ENCODE measurements at regions not wholly inside any gene's neighbourhood (a gene's known extent, or its start where the extent isn't known, plus 50 kb on each side); places are given as distances from the start of the nearest gene placed in this dataset.

DNA sequence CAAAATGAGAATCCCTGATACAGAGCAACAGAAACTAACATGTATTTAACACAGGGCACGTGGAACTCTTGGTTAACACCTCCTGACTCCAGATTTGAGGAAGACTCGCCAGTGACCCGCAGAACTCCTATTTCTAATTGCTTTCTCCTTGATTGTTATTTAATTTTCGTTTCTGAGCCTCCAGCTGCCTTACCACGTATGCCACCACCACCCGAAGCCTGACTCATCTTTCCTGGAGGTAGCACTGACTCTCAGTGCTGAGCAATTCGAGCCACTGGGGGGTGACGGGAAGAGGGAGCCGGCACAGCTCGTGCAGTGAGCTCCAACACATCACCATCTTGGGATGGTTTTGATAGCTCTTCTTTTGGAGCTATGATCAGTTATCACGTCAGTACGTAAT, 273.9 kb upstream of the MGMT start:
- POLR2A ChIA-PET: no interaction called here
- Histone ChIP-seq H3K9me3 (ENCODE audit: control insufficient read depth in 1 of 2, insufficient read depth in 1 of 2, low read depth in 1 of 2, low read length in 2 of 2) (peaks cover 10 to 22% of the 10 kb centered on the region in 2 experiments; a peak in 2 of 4 replicates), H3K9ac (ENCODE audit: low read length) (no peak overlapping the region), H3K79me2 (ENCODE audit: insufficient read depth, low read length) (no peaks in the 10 kb centered on the region), H3K4me1 (ENCODE audit: control insufficient read depth in 1 of 2, insufficient read depth in 2 of 2, low read length in 2 of 2) (no peaks in the 10 kb centered on the region), H3K4me3 (replicated peaks in 1 of 2; ENCODE audit: low read depth in 1 of 2, low read length in 2 of 2) (no peak overlapping the region), H2AFZ (ENCODE audit: low read depth, low read length, poor library complexity, severe bottlenecking) (no peak overlapping the region), H3K27ac (ENCODE audit: low read depth, low read length) (no peak overlapping the region), H4K20me1 (ENCODE audit: insufficient read depth) (no peaks in the 10 kb centered on the region), H3K9me2 (ENCODE audit: insufficient read depth) (no peaks in the 10 kb centered on the region), H3K36me3 (ENCODE audit: control insufficient read depth in 1 of 2, insufficient read depth in 2 of 2, low read length in 2 of 2) (no peaks in the 10 kb centered on the region), H3K4me2 (ENCODE audit: low read length) (no peak overlapping the region), H3K27me3 (ENCODE audit: insufficient read depth, low read length) (no peaks in the 10 kb centered on the region)
- RAD21 ChIA-PET (ENCODE audit: low non-redundant PET in 1 of 2, low total read pairs in 2 of 2, uncharacterized antibody in 2 of 2, unreplicated experiment in 2 of 2): no interaction called here
- DNase-seq (ENCODE audit: low read depth, low spot score): no peak
- BruUV-seq (replicated peaks): no TSS peak
- TF ChIP-seq ZFX (IDR thresholded peaks at IDR 0.05) (no peak), ZBTB33 (IDR thresholded peaks at IDR 0.05; ENCODE audit: extremely low read depth, insufficient replicate concordance, low read length) (no peak), RAD21 (IDR thresholded peaks at IDR 0.05; ENCODE audit: low read depth) (no peak), CEBPB (IDR thresholded peaks at IDR 0.05; ENCODE audit: low read depth) (no peak), FOSL1 (IDR thresholded peaks at IDR 0.05; ENCODE audit: low read depth) (no peak), CTCF (IDR thresholded peaks at IDR 0.05 in 2 of 3, conservative IDR thresholded peaks at IDR 0.05 in 1 of 3; ENCODE audit: borderline replicate concordance in 1 of 3, insufficient read depth in 1 of 3, low read depth in 2 of 3, low read length in 2 of 3) (no peak), SIN3A (IDR thresholded peaks at IDR 0.05; ENCODE audit: low read depth) (no peak), POLR2AphosphoS5 (IDR thresholded peaks at IDR 0.05; ENCODE audit: low read depth, low read length) (no peak), YY1 (IDR thresholded peaks at IDR 0.05; ENCODE audit: extremely low read depth, insufficient replicate concordance, low read depth, low read length) (no peak), SP1 (IDR thresholded peaks at IDR 0.05; ENCODE audit: low read depth) (no peak), TCF7L2 (IDR thresholded peaks at IDR 0.05; ENCODE audit: borderline replicate concordance, extremely low read depth, insufficient read depth, insufficient read length) (no peak), CBX3 (IDR thresholded peaks at IDR 0.05; ENCODE audit: low read depth) (no peak), SRF (IDR thresholded peaks at IDR 0.05; ENCODE audit: low read depth) (no peak), EZH2 (IDR thresholded peaks at IDR 0.05) (no peak)
- TF ChIP-seq, protein P1, sequence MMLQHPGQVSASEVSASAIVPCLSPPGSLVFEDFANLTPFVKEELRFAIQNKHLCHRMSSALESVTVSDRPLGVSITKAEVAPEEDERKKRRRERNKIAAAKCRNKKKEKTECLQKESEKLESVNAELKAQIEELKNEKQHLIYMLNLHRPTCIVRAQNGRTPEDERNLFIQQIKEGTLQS (IDR thresholded peaks at IDR 0.05): no peak
- ATAC-seq: no peak
- intact Hi-C loops (cut with micrococcal nuclease): no loop called here
- CTCF ChIA-PET: no interaction called here
